SK-MEL-5 (cell line): ENCODE measurements at regions not wholly inside any gene's neighbourhood (a gene's known extent, or its start where the extent isn't known, plus 50 kb on each side); places are given as distances from the start of the nearest gene placed in this dataset.

Experiments
- DNase-seq: peaks from one replicate; pipeline ENCODE4 v3.0.0-alpha.2; 2016; ENCODE audit warnings: low read depth, low spot score
- in situ Hi-C: cut with HindIII; loops from 2 replicates; pipeline ENCODE4 v1.10.0; 2016; ENCODE audit warnings: low sequenced_read_pairs, high pct_unique_total_duplicates, low pct_unique_long_range_greater_than_20kb

DNA sequence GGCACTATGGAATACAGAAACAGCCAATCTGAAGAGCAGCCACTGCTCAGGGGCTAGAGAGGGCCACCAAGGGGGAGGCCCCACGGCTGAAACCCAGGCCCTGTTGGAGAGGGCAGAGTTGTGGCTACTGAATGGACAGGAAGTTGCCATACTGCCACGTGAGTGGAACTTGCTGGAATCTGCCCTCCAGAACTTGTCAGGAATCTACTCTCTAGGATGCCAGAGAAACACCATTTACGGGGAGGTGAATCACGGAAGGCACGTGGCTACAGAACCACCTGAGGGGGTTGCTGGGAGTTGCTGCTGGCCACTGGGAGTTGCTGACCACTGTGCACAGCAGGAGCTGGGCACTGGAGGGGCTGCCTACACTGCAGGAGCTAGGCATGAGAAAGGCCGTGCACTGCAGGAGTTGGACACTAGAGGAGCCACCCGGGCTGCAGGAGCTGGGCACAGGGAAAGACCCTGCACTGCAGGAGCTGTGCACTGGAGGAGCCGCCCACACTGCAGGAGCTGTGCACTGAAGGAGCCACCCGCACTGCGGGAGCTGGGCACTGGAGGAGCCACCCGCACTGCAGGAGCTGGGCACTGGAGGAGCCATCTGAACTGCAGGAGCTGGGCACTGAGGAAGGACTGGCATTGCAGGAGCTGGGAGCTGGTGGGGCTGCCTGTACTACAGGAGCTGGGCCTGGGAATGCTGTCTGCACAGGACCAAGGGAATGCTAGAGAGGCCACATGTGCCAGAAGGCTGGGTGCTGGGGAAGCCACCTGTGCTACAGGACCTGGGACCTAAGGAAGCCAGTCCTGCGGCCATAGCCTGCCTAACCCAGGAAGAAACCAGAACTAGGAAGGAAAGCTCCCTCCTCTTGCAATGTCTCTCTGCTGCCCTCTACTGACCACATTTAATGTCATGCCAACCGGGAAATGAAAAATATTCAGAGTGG is 343.4 kb downstream of the MATN1 start:
- in situ Hi-C loops: no loop called here

DNA sequence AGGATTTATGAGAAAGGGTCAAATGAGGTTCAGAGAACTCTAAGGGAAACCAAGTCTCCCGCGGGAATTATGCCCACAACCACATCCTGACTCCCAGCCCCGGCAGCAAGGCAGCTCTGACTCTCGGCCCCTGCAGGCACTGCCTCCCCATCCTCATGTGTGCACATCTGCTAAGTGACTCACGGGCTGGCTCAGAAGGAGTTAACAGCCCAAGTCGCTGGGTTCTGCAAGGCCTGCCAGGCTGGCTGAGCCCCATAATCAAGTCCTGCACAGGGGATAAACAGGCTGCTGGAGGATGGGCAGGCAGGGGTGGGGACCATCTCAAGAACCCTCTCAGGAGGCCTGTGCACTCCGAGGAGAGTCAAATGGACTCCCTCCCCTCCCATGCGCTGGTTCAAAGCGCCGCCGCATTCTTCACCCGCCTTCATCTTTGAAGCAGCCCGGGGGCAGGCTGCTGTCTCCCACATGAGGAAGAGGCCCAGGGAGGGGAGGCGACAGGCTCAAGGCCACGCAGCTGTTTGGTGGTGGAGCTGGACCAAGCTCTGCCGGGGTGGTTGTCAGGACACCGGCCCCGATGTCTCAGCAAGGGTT is 344.3 kb downstream of the MATN1 start:
- in situ Hi-C loops: no loop called here
- peak; percentile 16 for DNase-seq

More for the DNA sequence above, 343.4 kb downstream of the MATN1 start:
- DNase-seq: peak; percentile 78

DNA sequence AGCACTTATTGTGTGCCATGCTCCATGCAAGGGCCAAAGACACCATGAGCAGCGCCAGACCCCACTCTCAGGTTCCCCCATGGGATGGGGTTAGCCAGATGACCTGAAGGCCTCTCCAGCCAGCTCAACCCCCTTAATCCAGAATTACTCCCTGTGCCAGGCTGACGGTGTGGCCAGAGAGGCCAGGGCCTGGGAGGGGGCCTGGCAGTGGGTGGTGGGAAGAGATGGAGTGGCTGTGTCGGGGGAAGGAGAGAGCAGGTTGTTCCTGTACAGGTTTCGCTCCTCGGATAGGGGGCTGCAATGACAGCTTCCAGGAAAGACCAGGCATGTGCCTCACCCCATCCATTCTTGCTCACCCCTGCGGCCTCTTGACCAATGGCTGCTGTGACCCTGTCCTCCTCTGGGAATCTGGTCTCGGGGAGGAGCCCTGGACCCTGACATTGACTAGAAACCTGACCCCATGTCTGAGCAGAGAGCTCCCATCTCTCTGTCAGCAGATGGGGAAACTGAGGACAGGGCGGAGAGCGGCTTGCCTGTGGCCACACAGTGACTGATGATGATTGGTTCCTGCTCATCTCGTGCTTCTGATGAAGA is 345.3 kb downstream of the MATN1 start:
- no peak for DNase-seq
- in situ Hi-C loops: no loop called here

DNA sequence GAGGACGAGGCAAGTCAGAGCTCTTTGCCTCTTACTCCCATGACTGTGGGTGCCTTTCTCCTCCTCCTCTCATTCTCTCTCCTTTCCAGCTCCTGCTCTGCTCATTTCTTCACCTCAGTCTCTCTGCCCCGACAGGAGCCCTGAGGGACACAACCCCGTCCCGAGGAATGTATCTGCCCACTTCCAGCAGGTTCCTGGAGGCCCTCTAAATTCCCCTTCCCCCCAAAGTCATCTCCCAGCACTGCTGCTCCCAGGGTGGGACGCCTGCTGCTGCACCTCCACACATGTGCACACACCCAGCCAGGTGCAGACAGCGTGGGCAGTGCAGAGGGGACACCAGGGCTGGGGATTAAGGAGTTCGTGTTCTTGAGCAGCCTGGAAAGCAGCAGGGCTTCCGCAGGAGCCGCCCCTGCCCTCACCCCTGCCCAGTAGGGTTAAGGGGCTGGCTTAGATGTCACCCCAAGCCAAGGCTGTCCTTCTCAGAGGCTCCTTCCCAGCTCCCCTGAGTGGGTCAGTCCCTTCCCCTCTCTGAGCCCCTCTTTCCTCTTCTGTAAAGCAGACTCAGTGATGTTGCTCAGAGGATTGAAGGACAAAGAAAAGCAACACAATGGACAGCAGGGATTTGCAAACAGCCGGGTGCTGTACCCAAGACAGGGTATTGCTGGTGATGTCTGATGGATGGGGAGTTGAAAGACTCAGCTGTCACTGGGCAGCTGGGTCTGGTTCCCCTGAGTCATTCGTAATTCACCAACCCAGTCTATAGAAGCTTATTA is 346.0 kb downstream of the MATN1 start:
- DNase-seq: no peak
- in situ Hi-C loops: no loop called here

DNA sequence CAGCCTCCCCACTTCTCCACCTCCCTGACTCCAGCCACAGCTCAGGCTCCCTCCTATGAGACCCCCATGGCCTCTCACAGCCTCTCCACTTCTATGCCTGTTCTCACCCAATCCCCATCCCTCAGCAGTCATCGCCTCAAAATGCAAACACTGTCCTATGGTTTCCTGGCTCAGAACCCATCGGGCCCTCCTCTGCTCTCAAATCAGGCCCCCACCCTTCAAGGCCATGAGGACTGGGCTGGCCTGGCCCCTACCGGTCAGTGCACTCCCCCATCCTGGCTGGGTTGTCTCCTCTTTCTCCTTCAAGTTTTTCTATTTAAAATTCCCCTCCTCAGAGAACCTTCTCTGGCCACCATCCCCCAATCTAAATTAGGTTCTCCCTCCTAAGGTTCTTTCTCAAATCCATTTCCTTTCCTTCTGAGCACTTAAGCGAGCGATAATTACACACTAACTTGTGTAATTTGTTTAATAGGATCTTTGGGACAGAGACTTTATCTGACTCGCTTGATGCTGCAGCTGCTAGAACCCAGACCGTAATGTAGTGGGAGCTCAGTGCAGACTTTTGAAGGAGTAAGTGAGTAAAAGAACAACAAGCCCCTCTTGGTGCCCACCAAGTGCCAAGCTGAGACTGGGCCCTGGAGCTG is 347.2 kb downstream of the MATN1 start:
- DNase-seq: no peak
- in situ Hi-C loops: no loop called here

DNA sequence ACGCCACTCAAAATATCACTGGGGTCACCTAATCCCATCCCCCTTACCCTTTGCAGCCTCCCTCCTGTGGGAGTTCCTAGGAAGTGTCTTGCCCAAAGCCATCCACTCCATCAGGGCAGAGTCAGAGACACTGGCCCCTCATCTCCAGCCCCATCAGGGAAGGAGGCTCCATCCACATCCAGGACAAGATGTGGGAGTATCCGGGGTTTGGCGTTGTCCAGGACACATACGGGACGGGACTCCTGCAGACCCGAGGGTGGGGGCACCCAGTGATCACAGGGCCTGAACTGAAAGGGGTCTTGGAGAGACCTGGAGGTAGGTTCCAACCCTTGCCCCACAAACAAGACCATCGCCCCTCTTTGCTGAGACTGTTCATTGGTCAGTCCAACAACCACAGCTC is 348.2 kb downstream of the MATN1 start:
- in situ Hi-C loops: no loop called here
- no peak for DNase-seq

DNA sequence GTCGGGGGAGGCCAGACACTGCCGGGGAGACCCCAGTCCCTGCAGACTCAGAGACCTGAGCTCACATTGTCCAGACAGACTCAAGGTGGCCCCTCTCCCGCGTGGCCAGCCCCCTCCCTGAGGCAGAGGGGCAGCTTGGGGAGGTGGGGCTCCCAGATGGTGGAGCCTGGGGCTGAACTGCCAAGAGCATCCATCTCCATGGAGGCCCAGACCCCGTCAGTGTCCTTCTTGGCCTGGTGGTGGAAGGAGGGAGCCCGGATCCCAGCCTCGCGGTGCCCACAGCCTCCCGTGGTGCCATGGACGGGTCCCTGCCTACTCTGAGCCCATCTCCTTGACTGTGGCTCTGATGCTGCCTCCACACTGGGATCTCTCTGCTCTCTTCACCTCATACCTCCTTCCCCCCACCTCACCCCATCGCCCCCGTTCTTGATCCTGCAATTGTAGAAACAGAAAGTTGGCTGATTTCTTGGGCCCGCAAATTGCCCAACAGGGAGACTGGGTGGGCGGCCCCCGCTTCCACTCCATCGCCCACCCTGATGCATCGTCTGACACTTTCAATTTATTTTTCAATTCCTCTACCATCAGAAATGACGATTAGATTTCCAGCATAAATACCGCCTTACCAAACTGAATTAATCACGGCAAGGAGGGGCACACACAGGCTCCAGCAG is 348.9 kb downstream of the MATN1 start:
- no peak for DNase-seq
- in situ Hi-C loops: no loop called here

DNA sequence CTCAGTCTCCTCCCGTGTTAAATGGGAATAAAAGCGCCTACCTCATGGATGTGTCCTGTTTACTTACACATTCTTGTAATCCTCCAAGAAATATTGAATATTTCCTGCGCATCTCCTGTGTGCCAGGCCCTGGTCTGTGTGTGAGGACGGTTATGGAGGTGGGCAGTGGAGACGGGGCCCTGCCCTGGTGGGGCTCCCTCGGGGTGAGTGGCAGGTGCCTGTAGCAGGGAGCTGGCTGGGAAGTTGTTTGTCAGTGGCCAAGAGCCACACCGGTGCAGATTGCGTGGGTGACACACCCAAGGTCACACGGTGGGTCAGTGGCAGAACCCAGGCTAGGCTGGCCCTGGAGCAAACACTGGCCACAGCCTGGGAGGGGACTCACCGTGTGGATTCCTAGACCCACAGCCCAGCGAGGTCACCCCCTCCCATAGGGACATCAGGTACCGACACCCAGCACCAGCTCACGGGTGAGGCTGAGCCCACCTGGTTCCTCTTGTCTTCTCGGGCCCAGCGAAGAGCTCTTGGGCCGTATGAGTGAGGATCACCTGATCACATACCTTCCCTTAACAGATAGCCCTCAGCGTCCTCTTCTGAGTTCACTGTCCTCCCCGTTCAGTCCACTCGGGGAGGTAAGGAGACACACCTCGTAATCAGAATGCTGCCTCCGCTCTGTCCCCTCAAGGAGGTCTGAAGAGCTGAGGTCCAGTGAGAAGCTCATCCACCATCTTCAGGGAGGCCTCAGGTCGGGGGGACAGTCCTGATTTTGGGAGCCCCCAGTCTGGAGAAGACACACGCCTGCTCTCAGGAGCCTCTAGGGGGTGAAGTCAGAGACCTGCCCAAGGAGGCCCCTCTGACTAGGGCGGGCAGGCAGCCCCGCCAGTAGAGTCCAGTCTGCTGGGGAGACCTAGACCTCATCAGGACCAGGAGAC is 349.6 kb downstream of the MATN1 start:
- DNase-seq: no peak
- in situ Hi-C loops: no loop called here

DNA sequence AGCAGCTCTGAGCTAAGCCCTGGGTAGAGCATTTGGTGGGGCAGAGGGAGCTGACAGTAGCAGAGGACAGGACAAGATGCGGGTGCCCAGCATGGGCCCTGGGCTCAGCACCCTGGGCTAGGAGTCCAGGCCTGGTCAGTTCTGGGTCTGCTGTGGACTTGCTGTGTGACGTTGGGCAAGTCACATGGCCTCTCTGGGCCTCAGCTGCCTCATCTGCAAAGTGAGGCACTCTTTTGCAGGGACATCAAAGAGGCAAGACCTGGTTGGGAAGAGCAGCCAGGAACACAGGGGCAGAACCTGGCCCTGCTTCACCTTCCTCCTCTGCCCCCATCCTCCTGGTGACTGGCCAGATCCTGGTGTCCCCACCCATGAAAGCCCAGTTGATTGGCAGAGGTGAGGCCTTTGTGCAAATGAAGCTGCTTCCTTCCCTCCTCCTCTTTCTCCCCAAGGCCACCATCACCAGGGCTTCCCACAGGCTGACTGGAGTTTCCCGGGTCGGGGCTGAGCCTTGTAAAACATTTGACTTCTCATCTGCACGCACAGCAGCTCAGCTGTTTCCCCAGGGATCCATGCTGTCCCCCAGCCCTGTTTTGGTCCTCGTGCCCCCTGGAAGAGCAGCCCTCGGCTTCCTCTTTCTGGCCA is 350.5 kb downstream of the MATN1 start:
- DNase-seq: no peak
- in situ Hi-C loops: no loop called here

DNA sequence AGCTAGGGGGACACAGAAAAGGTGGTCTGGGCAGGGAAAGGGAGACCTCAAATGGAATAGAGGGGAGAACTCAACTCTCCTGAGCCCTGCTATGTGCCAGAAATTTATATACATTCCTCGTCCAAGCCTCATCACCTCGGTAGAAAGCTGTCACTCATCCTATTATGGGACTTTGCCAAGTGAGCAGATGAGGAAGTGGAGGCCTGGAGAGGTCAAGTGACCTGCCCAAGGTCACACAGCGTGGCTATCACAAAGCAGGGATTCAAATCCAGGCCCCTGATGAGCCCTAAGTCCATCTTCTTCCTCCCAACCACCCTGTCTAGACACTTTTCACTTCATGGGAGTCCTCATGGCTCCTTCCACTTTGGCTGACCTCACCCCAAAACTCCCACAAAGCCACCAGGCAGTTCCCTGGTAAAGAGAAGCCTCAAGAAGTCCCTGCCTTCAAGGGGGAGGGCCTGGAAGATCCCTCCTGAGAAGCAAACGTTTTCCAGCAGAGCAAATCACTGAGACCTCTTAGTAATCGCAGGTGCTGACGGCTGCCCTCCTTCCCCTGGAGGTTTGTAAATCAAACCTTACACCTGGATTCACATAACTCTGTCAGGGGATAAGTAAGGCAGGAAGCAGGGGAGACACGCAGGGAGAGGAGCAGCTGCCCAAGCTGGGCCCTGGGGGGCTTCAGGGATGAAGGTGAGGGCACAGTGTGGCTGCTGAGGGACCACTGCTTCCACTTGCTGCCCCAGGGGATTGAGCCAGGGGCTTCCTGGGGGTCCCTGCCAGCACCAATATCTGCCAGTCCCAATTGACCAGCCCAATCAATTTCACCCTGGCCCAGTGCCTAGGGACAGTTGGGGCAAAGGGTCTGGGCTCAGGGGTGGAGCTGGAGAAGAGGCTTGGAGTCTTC is 351.2 kb downstream of the MATN1 start:
- no peak for DNase-seq
- in situ Hi-C loops: no loop called here

DNA sequence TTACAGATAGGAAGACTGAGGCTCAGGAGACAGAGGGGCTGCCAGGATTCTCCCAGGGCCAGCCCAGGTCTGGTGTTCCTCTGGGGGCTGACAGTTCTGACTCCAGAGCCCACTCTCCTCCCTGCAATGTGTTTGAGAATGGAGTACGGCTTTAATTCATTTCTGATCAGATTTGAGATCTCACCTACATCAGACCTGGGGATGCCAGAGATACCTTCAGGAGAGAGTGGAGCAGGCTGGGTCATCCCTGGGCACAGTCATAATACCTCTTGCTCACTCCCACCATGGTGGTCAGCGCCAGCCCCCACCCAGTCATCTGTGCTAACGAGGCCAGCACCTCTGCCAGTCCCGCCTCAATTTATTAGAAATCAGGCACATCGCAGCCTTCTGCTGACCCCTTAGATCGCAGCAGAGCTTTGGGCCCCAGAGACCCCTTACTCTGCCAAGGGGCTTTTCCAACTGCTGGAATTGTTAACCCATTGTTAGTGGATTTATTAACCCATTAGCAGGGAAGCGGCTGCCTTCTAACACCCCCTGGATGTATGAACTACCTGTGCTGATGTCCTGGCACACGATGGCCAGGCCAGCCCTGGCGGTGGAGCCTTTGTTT is 352.1 kb downstream of the MATN1 start:
- in situ Hi-C loops: no loop called here
- DNase-seq: no peak

DNA sequence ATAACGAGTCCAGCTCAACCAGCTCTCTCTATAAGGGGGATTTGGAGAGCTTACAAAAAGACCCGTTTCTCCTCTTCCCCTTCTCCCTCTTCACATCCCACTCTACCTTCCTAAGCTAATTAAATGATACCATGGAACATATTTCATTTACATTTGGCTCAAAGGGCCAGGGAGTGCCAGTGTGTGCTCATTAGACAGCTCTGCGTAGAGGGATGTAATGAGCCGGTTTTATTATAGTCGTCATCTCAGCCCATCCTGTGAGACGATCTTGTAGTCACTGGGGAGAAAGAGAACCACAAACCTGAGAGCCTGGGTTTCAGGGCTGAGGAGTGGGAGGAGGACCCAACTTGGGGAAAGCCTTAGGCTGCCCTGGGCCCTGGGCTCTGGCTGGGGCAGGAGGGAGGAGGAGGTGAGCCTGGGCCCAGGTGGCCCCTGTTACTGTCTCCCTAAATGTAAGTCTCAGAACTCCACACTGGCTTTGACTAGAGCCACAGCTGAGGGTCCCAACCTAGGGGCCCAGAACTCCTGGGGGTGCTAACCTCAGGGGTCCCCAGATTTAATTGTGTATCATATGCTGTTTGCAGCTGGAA is 354.6 kb downstream of the MATN1 start:
- DNase-seq: no peak
- in situ Hi-C loops: no loop called here

DNA sequence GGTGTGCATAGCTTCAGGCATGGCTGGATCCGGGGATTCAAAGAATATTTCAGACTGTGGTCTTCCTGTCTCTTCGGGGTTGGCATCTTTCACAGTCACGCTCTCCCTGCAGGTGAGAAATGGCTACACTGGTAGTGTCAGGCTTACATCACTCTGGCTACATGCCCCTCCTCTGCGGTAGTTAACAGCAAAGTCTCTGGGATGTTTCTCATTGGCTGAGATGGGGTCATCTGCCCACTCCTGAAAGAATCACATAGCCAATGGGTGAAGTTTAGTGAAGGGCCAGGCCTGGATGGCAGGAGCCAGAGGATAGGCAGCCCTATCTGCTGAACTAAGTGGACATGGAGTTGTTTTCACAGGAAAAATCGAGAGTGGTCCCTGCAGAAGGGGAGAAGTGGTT is 356.5 kb downstream of the MATN1 start:
- DNase-seq: peak; percentile 29
- in situ Hi-C loops: no loop called here

DNA sequence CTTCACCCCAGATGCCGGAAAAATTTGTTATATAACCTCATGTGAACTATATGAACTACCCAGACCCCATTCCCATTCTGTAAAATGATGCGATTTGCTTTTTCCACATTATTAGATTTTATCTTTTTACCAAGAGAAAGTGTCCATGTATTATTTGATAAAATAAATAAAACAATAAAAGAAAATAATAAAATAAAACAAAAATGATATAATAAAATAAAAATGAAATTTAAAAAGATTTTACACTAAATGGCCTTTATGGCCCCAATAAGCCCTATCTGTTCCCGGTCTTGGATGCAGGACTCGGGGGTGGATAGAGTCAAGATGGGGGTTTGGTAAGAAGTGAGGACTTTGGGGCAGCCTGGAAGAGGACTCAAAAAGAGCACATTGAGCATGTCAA is 357.2 kb downstream of the MATN1 start:
- DNase-seq: no peak
- in situ Hi-C loops: no loop called here
